Right atrium auricular region (tissue), 2 donors: ENCODE measurements at regions not wholly inside any gene's neighbourhood (a gene's known extent, or its start where the extent isn't known, plus 50 kb on each side); places are given as distances from the start of the nearest gene placed in this dataset.
"Not testable (repeated sequence)": the region's sequence is repeated elsewhere in the genome, so short reads cannot be mapped to it uniquely, and the experiment has no call there.

Source experiments
- DNase-seq: peaks from one replicate; pipeline ENCODE4 v3.0.0-alpha.2; 2019; ENCODE audit warnings: low spot score
- H3K27ac ChIP-seq, 2 donors: fragments of 200-600 bp; sonication (generic); 1 replicate in 1 of 2; 2 replicates in 1 of 2; pipeline ENCODE4 v1.5.1; 2016 to 2019
- H3K27me3 ChIP-seq, 2 donors: fragments of 200-600 bp; sonication (generic); one replicate each; pipeline versions ENCODE4 v1.5.1 to v1.6.0; 2017 to 2019
- H3K36me3 ChIP-seq: fragments of 200-600 bp; sonication (generic); one replicate; pipeline ENCODE4 v1.5.1; 2016
- H3K4me1 ChIP-seq, 2 donors: fragments of 200-600 bp; sonication (generic); one replicate each; pipeline versions ENCODE4 v1.5.1 to v1.6.0; 2017 to 2019
- H3K4me3 ChIP-seq, 2 donors: fragments of 200-600 bp; sonication (generic); 1 replicate in 1 of 2; 2 replicates in 1 of 2; pipeline ENCODE4 v1.5.1; 2017 to 2019; ENCODE audit warnings: mild to moderate bottlenecking in 1 of 2, moderate library complexity in 1 of 2
- H3K9me3 ChIP-seq, 2 donors: fragments of 200-600 bp; sonication (generic); one replicate each; pipeline ENCODE4 v1.5.1; 2019
- TF ChIP-seq, protein P1 (sequence below), 2 donors: fragments of 200-600 bp; sonication (generic); IDR thresholded peaks; one replicate each; pipeline ENCODE4 v1.5.1; 2019; ENCODE audit warnings: antibody characterized with exemption in 2 of 2

DNA sequence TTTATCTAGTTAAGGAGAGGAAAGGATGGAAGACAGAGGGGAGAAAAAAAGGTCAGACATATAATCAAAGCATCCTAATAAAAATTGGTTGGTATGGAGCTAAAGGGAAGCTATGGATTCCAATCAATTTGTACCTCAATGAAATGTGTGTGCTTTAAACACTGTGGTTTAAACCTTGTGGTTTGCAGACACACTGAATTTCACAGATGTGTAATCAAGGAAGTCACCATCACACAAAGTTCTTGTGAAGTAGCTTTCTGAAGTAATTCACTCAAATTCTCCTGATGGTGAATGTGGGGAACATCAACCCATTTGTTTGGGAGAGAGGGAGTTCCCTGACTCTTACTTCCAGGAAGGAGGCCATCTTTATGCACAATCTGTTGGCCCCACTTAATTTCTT, 243.3 kb upstream of the KRR1 start:
- Histone ChIP-seq H3K36me3 (no peaks in the 10 kb centered on the region), H3K9me3 (no peaks in the 10 kb centered on the region), H3K4me1 (no peaks in the 10 kb centered on the region), H3K27me3 (no peaks in the 10 kb centered on the region), H3K4me3 (no peak overlapping the region), H3K27ac (no peak overlapping the region)
- no peak for DNase-seq
- TF ChIP-seq, protein P1, sequence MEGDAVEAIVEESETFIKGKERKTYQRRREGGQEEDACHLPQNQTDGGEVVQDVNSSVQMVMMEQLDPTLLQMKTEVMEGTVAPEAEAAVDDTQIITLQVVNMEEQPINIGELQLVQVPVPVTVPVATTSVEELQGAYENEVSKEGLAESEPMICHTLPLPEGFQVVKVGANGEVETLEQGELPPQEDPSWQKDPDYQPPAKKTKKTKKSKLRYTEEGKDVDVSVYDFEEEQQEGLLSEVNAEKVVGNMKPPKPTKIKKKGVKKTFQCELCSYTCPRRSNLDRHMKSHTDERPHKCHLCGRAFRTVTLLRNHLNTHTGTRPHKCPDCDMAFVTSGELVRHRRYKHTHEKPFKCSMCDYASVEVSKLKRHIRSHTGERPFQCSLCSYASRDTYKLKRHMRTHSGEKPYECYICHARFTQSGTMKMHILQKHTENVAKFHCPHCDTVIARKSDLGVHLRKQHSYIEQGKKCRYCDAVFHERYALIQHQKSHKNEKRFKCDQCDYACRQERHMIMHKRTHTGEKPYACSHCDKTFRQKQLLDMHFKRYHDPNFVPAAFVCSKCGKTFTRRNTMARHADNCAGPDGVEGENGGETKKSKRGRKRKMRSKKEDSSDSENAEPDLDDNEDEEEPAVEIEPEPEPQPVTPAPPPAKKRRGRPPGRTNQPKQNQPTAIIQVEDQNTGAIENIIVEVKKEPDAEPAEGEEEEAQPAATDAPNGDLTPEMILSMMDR (IDR thresholded peaks at IDR 0.05) = no peak

DNA sequence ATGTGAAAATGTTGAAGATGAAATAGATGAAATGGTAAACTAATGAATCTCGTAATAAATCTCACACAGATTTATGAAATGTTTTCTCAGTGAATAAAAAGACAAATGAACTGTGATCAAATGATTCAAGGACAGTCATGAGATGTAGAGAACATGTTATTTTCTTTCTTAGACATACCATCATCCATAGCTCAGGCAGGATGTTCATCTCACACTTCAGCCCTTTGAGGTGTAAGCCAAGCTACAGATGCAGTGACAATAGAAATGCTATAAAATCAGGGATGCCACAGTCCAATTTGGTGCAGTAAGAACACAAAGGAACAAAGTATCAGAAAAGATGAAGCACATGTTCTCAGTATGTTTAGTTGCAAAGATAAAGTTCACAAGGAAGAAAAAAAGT, 242.7 kb upstream of the KRR1 start:
- Histone ChIP-seq H3K27ac (no peak overlapping the region), H3K4me1 (no peaks in the 10 kb centered on the region), H3K9me3 (no peaks in the 10 kb centered on the region), H3K4me3 (no peak overlapping the region), H3K27me3 (no peaks in the 10 kb centered on the region), H3K36me3 (no peaks in the 10 kb centered on the region)
- DNase-seq = no peak
- TF ChIP-seq, protein P1 (IDR thresholded peaks at IDR 0.05) = no peak

DNA sequence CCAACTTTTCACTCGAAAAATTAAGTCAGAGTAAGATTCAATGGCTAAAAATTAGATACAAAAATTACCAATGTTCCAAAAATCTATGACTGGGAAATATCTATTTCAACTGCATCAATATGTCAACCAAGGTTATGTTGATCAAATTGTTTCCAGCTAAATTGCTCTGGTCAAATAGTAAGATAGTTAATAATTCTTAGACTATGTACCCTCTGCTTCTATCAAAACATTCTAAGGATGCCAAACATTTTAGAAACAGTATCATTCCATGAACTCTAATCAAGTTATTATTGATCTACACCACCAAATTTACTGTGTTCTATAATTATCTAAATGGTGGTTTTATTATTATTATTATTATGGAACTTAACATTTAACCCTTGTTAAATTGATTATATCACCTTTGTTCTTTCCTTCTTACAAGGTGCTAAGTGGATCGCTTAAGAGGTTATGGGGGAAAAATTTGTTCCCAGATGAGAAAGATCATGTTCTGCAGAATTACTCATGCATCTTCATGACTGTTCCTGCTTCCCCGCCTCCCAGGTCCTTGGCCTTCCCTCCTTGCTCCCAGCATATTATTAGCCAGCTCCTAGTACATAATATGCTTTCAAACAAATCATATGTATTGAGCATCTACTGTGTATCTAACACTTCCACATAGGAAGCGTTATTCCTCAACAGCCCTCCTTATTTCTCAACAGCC, 240.5 kb upstream of the KRR1 start:
- Histone ChIP-seq H3K9me3 (no peaks in the 10 kb centered on the region), H3K4me1 (no peaks in the 10 kb centered on the region), H3K4me3 (no peak overlapping the region), H3K27ac (no peak overlapping the region), H3K36me3 (no peaks in the 10 kb centered on the region), H3K27me3 (no peaks in the 10 kb centered on the region)
- DNase-seq = no peak
- TF ChIP-seq, protein P1 (IDR thresholded peaks at IDR 0.05) = no peak

DNA sequence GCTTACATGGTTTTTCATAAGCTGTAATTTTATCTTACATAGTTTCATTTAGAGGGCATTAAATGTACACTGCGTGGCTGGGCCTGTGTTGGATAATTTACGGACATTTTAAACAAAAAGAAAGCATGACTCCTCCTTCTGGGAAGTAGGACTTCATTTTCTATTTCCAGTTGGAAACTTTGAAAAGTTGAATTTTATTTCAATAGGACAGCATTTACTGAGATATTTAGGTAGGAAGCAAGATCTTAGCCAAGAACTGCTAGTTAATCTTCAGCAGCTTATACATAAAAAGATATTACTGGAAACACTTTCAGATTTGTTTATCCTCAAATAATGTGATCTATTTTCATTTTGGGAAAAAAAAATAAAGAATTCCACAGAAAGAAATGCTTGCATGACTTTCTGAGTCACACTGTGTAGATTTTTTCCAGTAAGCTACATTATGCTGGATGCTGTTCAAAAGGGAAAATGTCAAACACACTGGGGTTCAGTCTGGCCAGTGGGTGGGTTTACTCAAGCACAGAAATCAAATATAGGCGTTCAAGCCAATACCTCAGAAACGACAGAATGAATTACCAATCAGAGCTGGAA, 239.4 kb upstream of the KRR1 start:
- TF ChIP-seq, protein P1 (IDR thresholded peaks at IDR 0.05) = no peak
- H3K9me3 ChIP-seq = no peaks in the 10 kb centered on the region
- H3K4me3 ChIP-seq = no peak overlapping the region
- H3K27ac ChIP-seq = no peak overlapping the region
- DNase-seq = no peak
- H3K4me1 ChIP-seq = no peaks in the 10 kb centered on the region
- H3K27me3 ChIP-seq = no peaks in the 10 kb centered on the region
- H3K36me3 ChIP-seq = no peaks in the 10 kb centered on the region

DNA sequence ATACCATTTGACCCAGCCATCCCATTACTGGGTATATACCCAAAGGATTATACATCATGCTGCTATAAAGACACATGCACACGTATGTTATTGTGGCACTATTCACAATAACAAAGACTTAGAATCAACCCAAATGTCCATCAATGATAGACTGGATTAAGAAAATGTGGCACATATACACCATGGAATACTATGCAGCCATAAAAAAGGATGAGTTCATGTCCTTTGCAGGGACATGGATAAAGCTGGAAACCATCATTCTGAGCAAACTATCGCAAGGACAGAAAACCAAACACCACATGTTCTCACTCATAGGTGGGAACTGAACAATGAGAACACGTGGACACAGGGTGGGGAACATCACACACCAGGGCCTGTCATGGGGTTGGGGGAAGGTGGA, 237.6 kb upstream of the KRR1 start:
- not testable (repeated sequence) for H3K4me1 ChIP-seq, H3K27ac ChIP-seq, H3K36me3 ChIP-seq, H3K4me3 ChIP-seq, H3K27me3 ChIP-seq, DNase-seq, H3K9me3 ChIP-seq

DNA sequence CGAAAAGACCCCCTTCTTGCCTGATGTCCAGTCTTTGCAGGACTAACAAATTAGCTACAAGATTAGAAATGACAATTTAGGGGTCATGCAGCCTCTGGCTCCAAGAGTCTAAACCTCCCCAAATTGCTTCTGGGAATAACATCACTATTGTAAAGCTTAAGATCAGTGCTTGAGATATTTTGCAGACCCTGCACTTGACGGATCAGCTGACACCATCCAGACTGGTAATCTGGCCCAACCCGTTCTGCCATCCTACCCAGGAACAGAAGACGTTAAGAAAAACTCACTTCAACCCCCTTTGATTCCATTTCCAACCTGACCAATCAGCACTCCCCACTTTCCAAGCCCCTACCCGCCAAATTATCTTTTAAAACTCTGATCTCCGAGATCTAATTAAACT, 236.7 kb upstream of the KRR1 start:
- Histone ChIP-seq H3K4me3 (no peak overlapping the region), H3K36me3 (no peaks in the 10 kb centered on the region), H3K4me1 (no peaks in the 10 kb centered on the region), H3K9me3 (no peaks in the 10 kb centered on the region), H3K27me3 (no peaks in the 10 kb centered on the region), H3K27ac (no peak overlapping the region)
- TF ChIP-seq, protein P1 (IDR thresholded peaks at IDR 0.05) = no peak
- DNase-seq = no peak
